Coronary artery (tissue), 2 donors: ENCODE measurements at regions not wholly inside any gene's neighbourhood (a gene's known extent, or its start where the extent isn't known, plus 50 kb on each side); places are given as distances from the start of the nearest gene placed in this dataset.
A peak's percentile ranks its signal among the peaks of the same experiment; 100 is the strongest.
"Not testable (repeated sequence)": the region's sequence is repeated elsewhere in the genome, so short reads cannot be mapped to it uniquely, and the experiment has no call there.

ENCODE experiments used
- DNase-seq: peaks from one replicate; pipeline ENCODE4 v3.0.0-alpha.2; 2017; ENCODE audit warnings: low spot score
- H3K27ac ChIP-seq, 2 donors: fragments of 200-600 bp; sonication (generic); one replicate each; pipeline ENCODE4 v1.5.1; 2016 to 2019
- H3K4me3 ChIP-seq: fragments of 200-600 bp; sonication (generic); 2 replicates; pipeline ENCODE4 v1.5.1; 2016; ENCODE audit warnings: mild to moderate bottlenecking, moderate library complexity
- CTCF ChIP-seq: fragments of 200-600 bp; sonication (generic); IDR thresholded peaks from one replicate; pipeline ENCODE4 v1.5.1; 2019; ENCODE audit warnings: antibody characterized with exemption

- Histone ChIP-seq H3K27ac (no peak overlapping the region), H3K4me3 (no peak overlapping the region)
- no peak for DNase-seq
- no peak for TF ChIP-seq CTCF
Measured at GRCh38 chr2:62604336-62604735, 98.3 kb upstream of the TMEM17 start.

GRCh38 chr2:62603154-62603712, 97.2 kb upstream of the TMEM17 start:
- H3K27ac ChIP-seq = no peak overlapping the region
- DNase-seq = no peak

GRCh38 chr2:62599674-62600410, 93.8 kb upstream of the TMEM17 start:
- not testable (repeated sequence) for DNase-seq, H3K27ac ChIP-seq, H3K4me3 ChIP-seq

More at GRCh38 chr2:62603154-62603712, 97.2 kb upstream of the TMEM17 start:
- no peak for TF ChIP-seq CTCF
- no peak overlapping the region for H3K4me3 ChIP-seq

GRCh38 chr2:62597323-62597722, 91.3 kb upstream of the TMEM17 start:
- no peak overlapping the region for H3K27ac ChIP-seq
- no peak for TF ChIP-seq CTCF
- no peak for DNase-seq
- no peak overlapping the region for H3K4me3 ChIP-seq

GRCh38 chr2:62596061-62596921, 90.3 kb upstream of the TMEM17 start:
- no peak for TF ChIP-seq CTCF
- DNase-seq = no peak
- H3K27ac ChIP-seq = peak overlapping the region in 1 of 2 donors; percentile 52
- H3K4me3 ChIP-seq = no peak overlapping the region

- peak overlapping the region in 1 of 2 donors; percentile 52 for H3K27ac ChIP-seq
- DNase-seq = no peak
- no peak overlapping the region for H3K4me3 ChIP-seq
- TF ChIP-seq CTCF = no peak
Measured at GRCh38 chr2:62595474-62595873, 89.5 kb upstream of the TMEM17 start.

GRCh38 chr2:62593825-62594224, 87.8 kb upstream of the TMEM17 start:
- no peak for DNase-seq
- no peak for TF ChIP-seq CTCF
- no peak overlapping the region for H3K27ac ChIP-seq

More at GRCh38 chr2:62593825-62594224, 87.8 kb upstream of the TMEM17 start:
- no peak overlapping the region for H3K4me3 ChIP-seq
